ENCODE measurements at regions not wholly inside any gene's neighbourhood (a gene's known extent, or its start where the extent isn't known, plus 50 kb on each side); places are given as distances from the start of the nearest gene placed in this dataset.

DNA sequence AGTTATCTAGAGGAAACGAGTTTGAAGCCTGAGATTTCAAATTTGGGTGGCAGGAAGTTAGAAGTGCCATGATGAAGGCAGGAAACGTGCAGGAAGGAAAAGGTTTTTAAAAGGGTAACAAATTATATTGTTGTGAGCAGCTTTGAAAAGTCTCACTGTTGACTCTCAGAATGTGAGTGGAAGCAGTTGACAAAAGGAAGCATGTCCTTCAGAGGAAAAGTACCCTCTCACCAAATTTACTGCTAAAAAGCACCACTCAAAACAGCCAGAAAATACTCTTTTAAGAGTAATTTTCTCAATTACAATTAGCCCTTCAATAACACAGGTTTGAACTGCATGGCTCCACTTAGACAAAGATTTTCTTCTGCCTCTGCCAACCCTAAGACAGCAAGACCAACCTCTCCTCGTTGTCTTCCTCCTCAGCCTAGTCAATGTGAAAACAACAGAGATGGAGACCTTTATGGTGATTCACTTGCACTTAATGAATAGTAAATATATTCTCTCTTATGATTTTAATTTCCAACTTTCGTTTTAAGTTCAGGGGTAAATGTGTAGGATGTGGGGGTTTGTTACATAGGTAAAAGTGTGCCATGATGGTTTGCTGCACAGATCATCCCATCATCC is 117.1 kb upstream of the LIPC start:
- H3K27ac ChIP-seq = no peak overlapping the region
- no peak for TF ChIP-seq ZFX (IDR thresholded peaks at IDR 0.05; ENCODE audit: borderline replicate concordance)
- TF ChIP-seq, protein P1, sequence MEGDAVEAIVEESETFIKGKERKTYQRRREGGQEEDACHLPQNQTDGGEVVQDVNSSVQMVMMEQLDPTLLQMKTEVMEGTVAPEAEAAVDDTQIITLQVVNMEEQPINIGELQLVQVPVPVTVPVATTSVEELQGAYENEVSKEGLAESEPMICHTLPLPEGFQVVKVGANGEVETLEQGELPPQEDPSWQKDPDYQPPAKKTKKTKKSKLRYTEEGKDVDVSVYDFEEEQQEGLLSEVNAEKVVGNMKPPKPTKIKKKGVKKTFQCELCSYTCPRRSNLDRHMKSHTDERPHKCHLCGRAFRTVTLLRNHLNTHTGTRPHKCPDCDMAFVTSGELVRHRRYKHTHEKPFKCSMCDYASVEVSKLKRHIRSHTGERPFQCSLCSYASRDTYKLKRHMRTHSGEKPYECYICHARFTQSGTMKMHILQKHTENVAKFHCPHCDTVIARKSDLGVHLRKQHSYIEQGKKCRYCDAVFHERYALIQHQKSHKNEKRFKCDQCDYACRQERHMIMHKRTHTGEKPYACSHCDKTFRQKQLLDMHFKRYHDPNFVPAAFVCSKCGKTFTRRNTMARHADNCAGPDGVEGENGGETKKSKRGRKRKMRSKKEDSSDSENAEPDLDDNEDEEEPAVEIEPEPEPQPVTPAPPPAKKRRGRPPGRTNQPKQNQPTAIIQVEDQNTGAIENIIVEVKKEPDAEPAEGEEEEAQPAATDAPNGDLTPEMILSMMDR (IDR thresholded peaks at IDR 0.05) = no peak

DNA sequence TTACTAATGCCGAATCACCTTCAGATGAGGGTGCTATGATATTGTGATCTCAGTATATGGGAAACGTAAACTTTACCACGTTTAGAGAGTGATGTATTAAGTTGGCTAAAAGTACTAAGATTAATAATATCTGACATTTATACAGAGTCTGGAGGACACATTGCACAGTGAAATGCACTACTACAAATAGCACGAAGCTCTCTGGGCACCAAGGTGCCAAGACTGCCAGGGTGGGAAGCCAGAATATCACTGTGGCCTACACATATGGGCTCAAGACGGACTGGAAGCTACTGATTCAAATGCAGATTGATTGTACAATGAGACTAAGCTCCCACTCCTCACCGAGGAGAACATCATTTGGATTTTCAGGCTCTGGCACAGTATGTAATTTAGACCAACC is 113.3 kb upstream of the LIPC start:
- no peak for TF ChIP-seq ZFX (IDR thresholded peaks at IDR 0.05; ENCODE audit: borderline replicate concordance)
- TF ChIP-seq, protein P1 (IDR thresholded peaks at IDR 0.05) = no peak
- no peak overlapping the region for H3K27ac ChIP-seq

DNA sequence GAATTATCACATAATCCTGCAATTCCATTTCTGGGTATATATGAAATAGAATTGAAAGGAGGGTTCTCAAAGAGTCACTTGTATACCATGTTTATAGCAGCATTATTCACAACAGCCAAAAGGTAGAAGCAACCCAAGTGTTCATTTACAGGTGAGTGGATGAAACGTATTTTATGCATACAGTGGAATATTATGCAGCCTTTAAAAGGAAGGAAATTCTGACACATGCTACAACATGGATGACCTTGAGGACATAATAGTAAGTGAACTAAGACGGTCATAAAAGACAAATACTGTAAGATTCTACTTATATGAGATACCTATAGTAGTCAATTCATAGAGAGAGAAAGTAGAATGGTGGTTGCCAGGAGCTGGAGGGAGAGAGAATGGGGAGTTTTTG is 110.8 kb upstream of the LIPC start:
- TF ChIP-seq ZFX (IDR thresholded peaks at IDR 0.05; ENCODE audit: borderline replicate concordance) = no peak
- TF ChIP-seq, protein P1 (IDR thresholded peaks at IDR 0.05) = no peak

DNA sequence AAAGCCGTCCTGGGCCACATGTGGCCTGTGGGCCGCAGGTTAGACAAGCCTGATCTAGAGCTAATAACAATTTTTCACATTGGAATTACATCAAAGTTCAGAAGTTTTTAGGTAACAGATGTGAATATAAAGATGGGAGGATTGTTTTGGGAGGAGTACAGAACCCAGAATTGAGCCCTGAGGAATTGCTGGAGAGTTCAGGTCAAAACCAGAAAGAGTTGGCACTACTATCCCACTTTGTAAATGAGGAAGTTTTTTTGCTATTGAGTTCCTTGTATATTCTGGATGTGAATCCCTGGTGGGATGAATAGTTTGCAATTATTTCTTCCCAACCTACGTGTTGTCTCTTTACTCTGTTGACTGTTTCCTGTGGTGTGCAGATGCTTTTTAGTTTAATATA is 109.5 kb upstream of the LIPC start:
- no peak for TF ChIP-seq ZFX (IDR thresholded peaks at IDR 0.05; ENCODE audit: borderline replicate concordance)
- TF ChIP-seq, protein P1 (IDR thresholded peaks at IDR 0.05) = no peak
- H3K27ac ChIP-seq = no peak overlapping the region

More for the DNA sequence above, 110.8 kb upstream of the LIPC start:
- no peak overlapping the region for H3K27ac ChIP-seq

DNA sequence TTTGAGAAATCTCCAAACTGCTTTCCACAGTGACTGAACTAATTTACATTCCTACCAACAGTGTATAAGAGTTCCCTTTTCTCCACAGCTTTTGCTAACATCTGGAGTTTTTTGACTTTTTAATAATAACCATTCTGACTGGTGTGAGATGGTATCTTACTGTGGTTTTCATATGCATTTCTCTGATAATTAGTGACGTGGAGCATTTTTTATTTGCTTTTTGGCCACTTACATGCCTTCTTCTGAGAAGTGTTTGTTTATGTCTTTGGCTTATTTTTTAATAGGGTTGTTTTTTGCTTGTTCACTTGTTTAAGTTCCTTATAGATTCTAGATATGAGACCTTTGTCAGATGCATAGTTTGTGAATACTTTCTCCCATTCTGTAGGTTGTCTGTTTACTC is 108.5 kb upstream of the LIPC start:
- H3K27ac ChIP-seq = peak overlapping the region; percentile 21; the same call in 1 of the 2 replicates

DNA sequence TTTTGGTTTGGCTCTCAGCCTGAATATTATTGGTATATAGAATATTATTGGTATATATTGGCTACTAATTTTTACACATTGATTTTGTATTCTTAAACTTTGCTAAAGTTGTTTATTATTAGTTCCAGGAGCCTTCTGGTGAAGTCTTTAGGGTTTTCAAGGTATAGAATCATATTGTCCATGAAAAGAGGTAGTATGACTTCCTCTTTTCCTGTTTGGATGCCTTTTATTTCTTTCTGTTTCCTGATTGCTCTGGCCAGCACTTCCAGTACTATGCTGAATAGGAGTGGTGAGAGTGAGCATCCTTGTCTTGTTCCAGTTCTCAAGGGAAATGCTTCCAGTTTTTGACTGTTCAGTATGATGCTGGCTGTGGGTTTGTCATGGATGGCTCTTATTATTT is 107.3 kb upstream of the LIPC start:
- TF ChIP-seq, protein P1 (IDR thresholded peaks at IDR 0.05) = no peak
- TF ChIP-seq ZFX (IDR thresholded peaks at IDR 0.05; ENCODE audit: borderline replicate concordance) = no peak

DNA sequence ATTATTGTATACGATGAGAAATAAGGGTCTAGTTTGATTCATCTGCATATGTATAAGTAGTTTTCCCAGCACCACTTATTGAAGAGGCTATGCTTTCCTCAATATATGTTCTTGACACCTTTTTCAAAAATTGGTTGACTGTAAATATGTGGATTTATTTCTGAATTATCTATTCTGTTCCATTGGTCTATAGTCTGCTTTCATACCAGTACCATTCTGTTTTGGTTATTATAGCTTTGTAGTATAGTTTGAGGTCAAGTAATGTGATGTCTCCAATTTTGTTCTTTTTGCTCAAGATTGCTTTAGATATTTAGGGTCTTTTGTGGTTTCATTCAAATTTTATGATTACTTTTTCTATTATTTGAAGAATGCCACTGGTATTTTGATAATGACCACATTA is 103.8 kb upstream of the LIPC start:
- H3K27ac ChIP-seq = no peak overlapping the region
- TF ChIP-seq ZFX (IDR thresholded peaks at IDR 0.05; ENCODE audit: borderline replicate concordance) = no peak
- TF ChIP-seq, protein P1 (IDR thresholded peaks at IDR 0.05) = no peak

More for the DNA sequence above, 107.3 kb upstream of the LIPC start:
- no peak overlapping the region for H3K27ac ChIP-seq

DNA sequence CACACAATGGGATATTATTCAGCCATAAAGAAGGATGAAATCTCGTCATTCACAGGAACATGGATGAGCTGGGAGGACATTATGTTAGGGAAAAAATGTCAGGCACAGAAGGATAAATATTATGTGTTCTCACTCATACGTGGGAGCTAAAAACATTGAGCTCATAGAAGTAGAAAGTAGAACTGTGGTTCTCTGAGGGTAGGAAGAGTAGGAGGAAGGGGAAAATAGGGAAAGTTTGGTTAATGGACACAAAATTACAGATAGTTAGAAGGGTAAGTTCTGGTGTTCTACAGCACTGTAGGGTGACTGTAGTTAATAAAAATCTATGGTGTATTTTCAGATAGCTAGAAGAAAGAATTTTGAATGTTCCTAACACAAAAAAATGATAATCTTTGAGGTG is 102.6 kb upstream of the LIPC start:
- TF ChIP-seq, protein P1 (IDR thresholded peaks at IDR 0.05) = no peak
- no peak for TF ChIP-seq ZFX (IDR thresholded peaks at IDR 0.05; ENCODE audit: borderline replicate concordance)
- no peak overlapping the region for H3K27ac ChIP-seq
